Neural progenitor cell (in vitro differentiated cells): ENCODE measurements at regions not wholly inside any gene's neighbourhood (a gene's known extent, or its start where the extent isn't known, plus 50 kb on each side); places are given as distances from the start of the nearest gene placed in this dataset.

ENCODE experiments used
- DNase-seq: peaks from one replicate; pipeline ENCODE4 v3.0.0-alpha.2; 2016; ENCODE audit warnings: low spot score
- H2AFZ ChIP-seq: fragments of 200-600 bp; sonication (generic); replicated peaks from 2 replicates; pipeline ENCODE4 v1.6.1; 2016; ENCODE audit warnings: antibody characterized with exemption
- H3F3A ChIP-seq: fragments of 200-600 bp; sonication (generic); 2 replicates; pipeline ENCODE4 v1.6.1; 2016; ENCODE audit warnings: antibody characterized with exemption, low read depth
- H3K27ac ChIP-seq: fragments of 200-600 bp; sonication (generic); 2 replicates; pipeline ENCODE4 v1.5.1; 2016; ENCODE audit warnings: mild to moderate bottlenecking
- H3K27me3 ChIP-seq: fragments of 200-600 bp; sonication (generic); 2 replicates; pipeline ENCODE4 v1.6.1; 2016; ENCODE audit warnings: mild to moderate bottlenecking, moderate library complexity
- H3K36me3 ChIP-seq: fragments of 200-600 bp; sonication (generic); 2 replicates; pipeline ENCODE4 v1.5.1; 2016
- H3K4me1 ChIP-seq: fragments of 200-600 bp; sonication (generic); 2 replicates; pipeline ENCODE4 v1.6.1; 2016; ENCODE audit warnings: mixed run types
- H3K4me2 ChIP-seq: fragments of 200-600 bp; sonication (generic); 2 replicates; pipeline ENCODE4 v1.6.1; 2016
- H3K4me3 ChIP-seq: fragments of 200-600 bp; sonication (generic); 2 replicates; pipeline ENCODE4 v1.5.1; 2016
- H3K79me2 ChIP-seq: fragments of 200-600 bp; sonication (generic); 2 replicates; pipeline ENCODE4 v1.6.1; 2016; ENCODE audit warnings: low read depth
- H3K9ac ChIP-seq: fragments of 200-600 bp; sonication (generic); 2 replicates; pipeline ENCODE4 v1.6.1; 2016
- H3K9me3 ChIP-seq: fragments of 200-600 bp; sonication (generic); 2 replicates; pipeline ENCODE4 v1.5.1; 2016; ENCODE audit warnings: low read depth
- H4K20me1 ChIP-seq: fragments of 200-600 bp; sonication (generic); 2 replicates; pipeline ENCODE4 v1.6.1; 2016; ENCODE audit warnings: low read depth
- H3K27ac Mint-ChIP-seq: 3 replicates; pipeline ENCODE4 v1.8.0; 2021; ENCODE audit warnings: mixed read lengths
- H3K27me3 Mint-ChIP-seq: 2 replicates; pipeline ENCODE4 v1.8.0; 2022; ENCODE audit warnings: low read depth, mild to moderate bottlenecking, inconsistent platforms, moderate library complexity, mixed read lengths; ENCODE audit not compliant: insufficient read depth
- H3K36me3 Mint-ChIP-seq: 3 replicates; pipeline ENCODE4 v1.8.0; 2021; ENCODE audit warnings: mixed read lengths
- H3K4me1 Mint-ChIP-seq: 3 replicates; pipeline ENCODE4 v1.8.0; 2021; ENCODE audit warnings: mixed read lengths
- H3K4me3 Mint-ChIP-seq: 3 replicates; pipeline ENCODE4 v1.8.0; 2021; ENCODE audit warnings: mild to moderate bottlenecking, moderate library complexity, mixed read lengths
- H3K9me3 Mint-ChIP-seq: 3 replicates; pipeline ENCODE4 v1.8.0; 2020; ENCODE audit warnings: mixed read lengths
- CTCF ChIP-seq: fragments of 200-600 bp; sonication (generic); IDR thresholded peaks from 2 replicates; pipeline ENCODE4 v1.5.1; 2017; ENCODE audit warnings: antibody characterized with exemption, mild to moderate bottlenecking
- EZH2 ChIP-seq: fragments of 200-600 bp; sonication (generic); IDR thresholded peaks from 2 replicates; pipeline ENCODE4 v1.6.1; 2017; ENCODE audit warnings: antibody characterized with exemption, mild to moderate bottlenecking, moderate library complexity
- EZH2phosphoT487 ChIP-seq: fragments of 200-600 bp; sonication (generic); IDR thresholded peaks from 2 replicates; pipeline ENCODE4 v1.6.1; 2017; ENCODE audit warnings: antibody characterized with exemption

- Histone ChIP-seq H2AFZ (no peak overlapping the region), H4K20me1 (no peaks in the 10 kb centered on the region), H3K4me1 (no peaks in the 10 kb centered on the region), H3K27ac (no peak overlapping the region), H3K27me3 (no peaks in the 10 kb centered on the region), H3K9ac (no peak overlapping the region), H3K36me3 (no peaks in the 10 kb centered on the region), H3K9me3 (no peaks in the 10 kb centered on the region), H3F3A (no peaks in the 10 kb centered on the region), H3K4me3 (no peak overlapping the region), H3K4me2 (no peak overlapping the region), H3K79me2 (no peaks in the 10 kb centered on the region)
- TF ChIP-seq CTCF = no peak
- no peak for TF ChIP-seq EZH2
- no peak for TF ChIP-seq EZH2phosphoT487
- no peaks in the 10 kb centered on the region for H3K36me3 Mint-ChIP-seq
- H3K9me3 Mint-ChIP-seq = peaks cover 2% of the 10 kb centered on the region
- no peak for DNase-seq
- H3K4me1 Mint-ChIP-seq = peaks cover 6% of the 10 kb centered on the region
- H3K27ac Mint-ChIP-seq = no peak overlapping the region
- peaks cover 2% of the 10 kb centered on the region for H3K27me3 Mint-ChIP-seq
- H3K4me3 Mint-ChIP-seq = no peak overlapping the region
Measured at GRCh38 chr11:32039149-32039548, 51.7 kb upstream of the RCN1 start.

- H3K4me2 ChIP-seq = no peak overlapping the region
- Mint-ChIP-seq H3K4me3 (no peak overlapping the region), H3K4me1 (peaks cover 4% of the 10 kb centered on the region), H3K9me3 (peaks cover 2% of the 10 kb centered on the region), H3K36me3 (no peaks in the 10 kb centered on the region), H3K27ac (no peak overlapping the region), H3K27me3 (no peaks in the 10 kb centered on the region)
- no peak for DNase-seq
- no peak for TF ChIP-seq EZH2
- TF ChIP-seq EZH2phosphoT487 = no peak
- TF ChIP-seq CTCF = no peak
- H3K4me1 ChIP-seq = no peaks in the 10 kb centered on the region
- H4K20me1 ChIP-seq = no peaks in the 10 kb centered on the region
- H3K36me3 ChIP-seq = no peaks in the 10 kb centered on the region
- no peak overlapping the region for H3K9ac ChIP-seq
- H3K9me3 ChIP-seq = no peaks in the 10 kb centered on the region
- H3K79me2 ChIP-seq = no peaks in the 10 kb centered on the region
- H3K4me3 ChIP-seq = no peak overlapping the region
- no peaks in the 10 kb centered on the region for H3K27me3 ChIP-seq
- no peak overlapping the region for H3K27ac ChIP-seq
- H3F3A ChIP-seq = no peaks in the 10 kb centered on the region
- no peak overlapping the region for H2AFZ ChIP-seq
Measured at GRCh38 chr11:32034680-32035079, 56.2 kb upstream of the RCN1 start.

- Mint-ChIP-seq H3K27me3 (no peaks in the 10 kb centered on the region), H3K4me1 (peaks cover 5% of the 10 kb centered on the region), H3K9me3 (peaks cover 2% of the 10 kb centered on the region), H3K27ac (no peak overlapping the region), H3K36me3 (no peaks in the 10 kb centered on the region), H3K4me3 (no peak overlapping the region)
- H3K36me3 ChIP-seq = no peaks in the 10 kb centered on the region
- no peaks in the 10 kb centered on the region for H3F3A ChIP-seq
- no peak overlapping the region for H3K4me3 ChIP-seq
- TF ChIP-seq EZH2 = no peak
- TF ChIP-seq CTCF = no peak
- no peak for TF ChIP-seq EZH2phosphoT487
- H3K9me3 ChIP-seq = no peaks in the 10 kb centered on the region
- no peaks in the 10 kb centered on the region for H3K79me2 ChIP-seq
- H3K27ac ChIP-seq = no peak overlapping the region
- H4K20me1 ChIP-seq = no peaks in the 10 kb centered on the region
- H2AFZ ChIP-seq = no peak overlapping the region
- H3K4me2 ChIP-seq = no peak overlapping the region
- H3K27me3 ChIP-seq = no peaks in the 10 kb centered on the region
- H3K9ac ChIP-seq = no peak overlapping the region
- no peak for DNase-seq
- no peaks in the 10 kb centered on the region for H3K4me1 ChIP-seq
Measured at GRCh38 chr11:32034149-32034548, 56.7 kb upstream of the RCN1 start.

- TF ChIP-seq CTCF = no peak
- TF ChIP-seq EZH2 = no peak
- no peak for TF ChIP-seq EZH2phosphoT487
- Histone ChIP-seq H4K20me1 (no peaks in the 10 kb centered on the region), H3K4me3 (no peak overlapping the region), H3K4me2 (no peak overlapping the region), H3K27me3 (no peaks in the 10 kb centered on the region), H3K9ac (no peak overlapping the region), H3K9me3 (no peaks in the 10 kb centered on the region), H3K4me1 (no peaks in the 10 kb centered on the region), H2AFZ (no peak overlapping the region), H3K27ac (no peak overlapping the region), H3K79me2 (no peaks in the 10 kb centered on the region), H3K36me3 (no peaks in the 10 kb centered on the region), H3F3A (no peaks in the 10 kb centered on the region)
- peaks cover 2% of the 10 kb centered on the region for H3K9me3 Mint-ChIP-seq
- no peak overlapping the region for H3K4me3 Mint-ChIP-seq
- DNase-seq = no peak
- H3K27ac Mint-ChIP-seq = no peak overlapping the region
- peaks cover 10% of the 10 kb centered on the region for H3K4me1 Mint-ChIP-seq
- H3K27me3 Mint-ChIP-seq = no peaks in the 10 kb centered on the region
- no peaks in the 10 kb centered on the region for H3K36me3 Mint-ChIP-seq
Measured at GRCh38 chr11:32033491-32033890, 57.4 kb upstream of the RCN1 start.
